Psoas muscle (tissue), 7 donors: ENCODE measurements at regions not wholly inside any gene's neighbourhood (a gene's known extent, or its start where the extent isn't known, plus 50 kb on each side); places are given as distances from the start of the nearest gene placed in this dataset.

Experiments
- ATAC-seq, 4 donors: fragments of 200-7000 bp; cut with Tn5 transposase; one replicate each; pipeline ENCODE4 v1.9.1; 2020; ENCODE audit warnings: moderate library complexity in 3 of 4, mild to moderate bottlenecking in 2 of 4
- DNase-seq, 2 donors: peaks; one replicate each; pipeline ENCODE4 v3.0.0-alpha.2; 2020
- H3K27ac ChIP-seq: fragments of 200-600 bp; one replicate; pipeline ENCODE4 v1.8.0; 2022
- H3K27me3 ChIP-seq, 3 donors: fragments of 200-600 bp in 1 of 3; one replicate each; pipeline versions ENCODE4 v1.6.1 to v1.8.0; 2013 to 2022; ENCODE audit warnings: low read length in 2 of 3, mild to moderate bottlenecking in 2 of 3, moderate library complexity in 1 of 3; ENCODE audit not compliant: insufficient read depth in 3 of 3
- H3K36me3 ChIP-seq, 2 donors: fragments of 200-600 bp in 1 of 2; one replicate each; pipeline versions ENCODE4 v1.6.1 to v1.8.0; 2013 to 2022; ENCODE audit warnings: low read depth in 1 of 2, mild to moderate bottlenecking in 1 of 2, moderate library complexity in 1 of 2; ENCODE audit not compliant: insufficient read depth in 1 of 2
- H3K4me1 ChIP-seq: fragments of 200-600 bp; one replicate; pipeline ENCODE4 v1.8.0; 2022
- H3K4me3 ChIP-seq: fragments of 200-600 bp; one replicate; pipeline ENCODE4 v1.8.0; 2022; ENCODE audit warnings: mild to moderate bottlenecking
- H3K9me3 ChIP-seq: fragments of 200-600 bp; one replicate; pipeline ENCODE4 v1.8.0; 2022
- WGBS, 3 donors: extraction: QIAGEN DNeasy Blood & Tissue Kit; methylation state at CpG; one replicate each; pipeline versions ENCODE4 v1.1.6 to v1.1.7; 2013; 5-methylcytosine and 5-hydroxymethylcytosine counted together
- intact Hi-C, 2 donors: fragments of 100-400 bp; cut with DNase I; formaldehyde crosslinking; loops; one replicate each; pipeline versions ENCODE4 v1.11.0 to v1.14.2; 2022
- TF ChIP-seq, protein P1 (sequence below): fragments of 200-600 bp; IDR thresholded peaks from one replicate; pipeline ENCODE4 v1.8.0; 2022; ENCODE audit warnings: antibody characterized with exemption
- donor health status: healthy with polysubstance abuse.
- donor health status: DM: no; HTN: no; CAD: no; lungs with moderate emphysema.
- donor health status: Bipolar disorder and iron deficiency.
- donor health status: healthy.
- donor health status: DM: yes; HTN: yes; CAD: no.
- donor health status: DM: no; HTN: no; CAD: no.
- donor health status: DM: yes; HTN: yes; CAD: no.

DNA sequence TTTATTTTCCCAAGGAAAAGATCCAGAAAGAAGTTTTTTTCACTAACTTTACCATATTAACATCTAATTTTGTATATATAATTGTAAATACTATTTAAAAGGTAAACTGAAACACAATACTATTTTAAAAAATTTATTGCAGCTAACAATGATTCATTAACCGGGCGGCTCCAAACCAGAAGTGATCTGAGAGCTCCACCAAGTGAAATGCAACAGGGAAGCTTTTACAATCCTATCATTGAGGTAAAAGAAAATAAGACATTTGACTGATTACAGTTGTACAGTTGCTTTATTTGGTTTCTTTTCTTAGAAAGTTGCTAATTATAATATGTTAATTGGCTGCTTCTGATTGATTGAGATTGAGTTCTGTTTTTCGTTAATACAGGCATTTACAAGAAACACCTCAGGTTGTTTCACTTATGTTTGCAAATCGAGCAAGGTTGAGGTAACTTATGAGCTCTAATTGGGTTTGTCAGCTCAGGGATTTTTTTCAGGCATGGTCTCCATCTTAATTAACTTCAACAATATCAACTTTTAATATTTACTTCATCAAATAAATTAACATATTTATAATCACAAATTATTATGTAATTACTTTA lies 220.2 kb upstream of the UGT8 start:
- no peak for DNase-seq
- Histone ChIP-seq H3K4me3 (no peak overlapping the region), H3K4me1 (no peaks in the 10 kb centered on the region), H3K36me3 (no peaks in the 10 kb centered on the region), H3K9me3 (no peaks in the 10 kb centered on the region), H3K27me3 (no peaks in the 10 kb centered on the region), H3K27ac (no peak overlapping the region)
- TF ChIP-seq, protein P1, sequence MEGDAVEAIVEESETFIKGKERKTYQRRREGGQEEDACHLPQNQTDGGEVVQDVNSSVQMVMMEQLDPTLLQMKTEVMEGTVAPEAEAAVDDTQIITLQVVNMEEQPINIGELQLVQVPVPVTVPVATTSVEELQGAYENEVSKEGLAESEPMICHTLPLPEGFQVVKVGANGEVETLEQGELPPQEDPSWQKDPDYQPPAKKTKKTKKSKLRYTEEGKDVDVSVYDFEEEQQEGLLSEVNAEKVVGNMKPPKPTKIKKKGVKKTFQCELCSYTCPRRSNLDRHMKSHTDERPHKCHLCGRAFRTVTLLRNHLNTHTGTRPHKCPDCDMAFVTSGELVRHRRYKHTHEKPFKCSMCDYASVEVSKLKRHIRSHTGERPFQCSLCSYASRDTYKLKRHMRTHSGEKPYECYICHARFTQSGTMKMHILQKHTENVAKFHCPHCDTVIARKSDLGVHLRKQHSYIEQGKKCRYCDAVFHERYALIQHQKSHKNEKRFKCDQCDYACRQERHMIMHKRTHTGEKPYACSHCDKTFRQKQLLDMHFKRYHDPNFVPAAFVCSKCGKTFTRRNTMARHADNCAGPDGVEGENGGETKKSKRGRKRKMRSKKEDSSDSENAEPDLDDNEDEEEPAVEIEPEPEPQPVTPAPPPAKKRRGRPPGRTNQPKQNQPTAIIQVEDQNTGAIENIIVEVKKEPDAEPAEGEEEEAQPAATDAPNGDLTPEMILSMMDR = no peak
- intact Hi-C loops = no loop called here
- ATAC-seq = no peak
- 62 to 66% (median 65%) methylated on average over 4 of the region's 4 CpGs for WGBS, 3 donors

DNA sequence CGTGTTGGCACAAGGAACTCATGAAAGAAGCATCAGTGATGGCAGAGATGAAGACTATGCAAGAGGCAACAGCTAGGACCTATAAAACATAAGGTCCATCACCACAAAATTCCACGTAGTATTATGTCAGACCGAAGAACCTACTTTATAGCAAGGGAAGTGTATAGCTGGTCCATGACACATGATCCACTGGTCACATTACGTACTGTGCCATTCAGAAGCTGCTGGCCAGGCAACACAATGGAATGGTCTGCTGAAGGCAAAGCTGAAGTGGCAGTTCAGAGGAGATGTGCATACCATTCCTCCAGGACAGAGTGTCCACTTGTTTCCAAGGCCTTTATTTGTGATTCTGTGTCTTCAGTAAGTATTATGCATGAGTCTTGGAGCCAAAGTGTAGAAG lies 215.5 kb upstream of the UGT8 start:
- H3K36me3 ChIP-seq = no peaks in the 10 kb centered on the region
- 84 to 90% (median 85%) methylated on average over 4 of the region's 4 CpGs for WGBS, 3 donors
- no peak overlapping the region for H3K27ac ChIP-seq
- ATAC-seq (no peak), DNase-seq (no peak)
- TF ChIP-seq, protein P1 = no peak
- no peak overlapping the region for H3K4me3 ChIP-seq
- intact Hi-C loops = loop anchor here in 1 of 2 donors (10.0 kb wide), 1 partner anchor 312 kb away; no protein-coding TSS in a partner anchor
- H3K9me3 ChIP-seq = no peaks in the 10 kb centered on the region
- no peaks in the 10 kb centered on the region for H3K27me3 ChIP-seq
- H3K4me1 ChIP-seq = no peaks in the 10 kb centered on the region

DNA sequence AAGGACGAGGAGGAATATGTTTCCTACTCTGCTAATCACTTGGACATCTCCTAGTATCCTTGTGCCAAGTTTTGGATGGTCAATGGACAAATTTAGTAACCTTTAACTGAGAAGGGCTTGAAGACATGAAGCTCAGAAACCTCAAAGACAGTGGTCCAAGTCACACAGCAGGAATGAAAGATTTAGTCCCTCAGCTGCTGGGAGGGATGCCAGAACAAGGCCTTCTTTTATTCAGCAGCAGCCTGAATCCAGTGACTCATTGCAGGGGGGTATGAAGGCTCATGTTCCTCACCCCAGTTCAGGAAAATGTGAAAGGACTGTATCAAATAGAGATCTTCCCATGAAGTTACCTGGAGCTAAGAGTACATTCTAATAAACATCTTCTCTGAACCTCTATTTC lies 214.9 kb upstream of the UGT8 start:
- Histone ChIP-seq H3K4me1 (no peaks in the 10 kb centered on the region), H3K4me3 (no peak overlapping the region), H3K9me3 (no peaks in the 10 kb centered on the region), H3K27me3 (no peaks in the 10 kb centered on the region), H3K27ac (no peak overlapping the region), H3K36me3 (no peaks in the 10 kb centered on the region)
- intact Hi-C loops = loop anchor here in 1 of 2 donors (10.0 kb wide), 1 partner anchor 311 kb away; no protein-coding TSS in a partner anchor
- DNase-seq (no peak), ATAC-seq (no peak)
- WGBS, 3 donors = 19 to 53% (median 31%) methylated on average over 1 of the region's 1 CpG
- TF ChIP-seq, protein P1 = no peak

DNA sequence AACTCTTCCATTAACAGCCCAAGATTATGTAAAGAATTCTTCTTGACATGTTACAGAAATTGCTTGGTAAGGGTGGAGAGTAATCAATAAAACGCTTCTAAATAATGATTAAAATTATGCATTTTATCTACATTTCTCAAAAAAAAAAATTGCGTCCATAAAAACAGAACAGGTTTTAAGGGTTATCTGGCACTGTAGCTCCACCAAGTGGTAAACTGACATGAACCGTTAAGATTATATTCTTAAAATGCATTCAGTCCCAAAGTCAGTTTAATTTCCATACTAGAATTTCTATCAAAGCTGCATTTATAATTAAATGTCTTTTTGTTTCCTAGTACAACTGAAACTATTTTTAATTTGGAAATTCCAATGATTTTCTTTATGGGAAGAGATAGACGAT lies 214.0 kb upstream of the UGT8 start:
- Histone ChIP-seq H3K9me3 (no peaks in the 10 kb centered on the region), H3K4me1 (no peaks in the 10 kb centered on the region)
- no peak for ATAC-seq

More for the DNA sequence above, 214.0 kb upstream of the UGT8 start:
- H3K36me3 ChIP-seq = no peaks in the 10 kb centered on the region
- intact Hi-C loops = loop anchor here in 1 of 2 donors (10.0 kb wide), 1 partner anchor 310 kb away; no protein-coding TSS in a partner anchor
- no peaks in the 10 kb centered on the region for H3K27me3 ChIP-seq
- H3K4me3 ChIP-seq = no peak overlapping the region
- no peak for DNase-seq
- H3K27ac ChIP-seq = no peak overlapping the region
- TF ChIP-seq, protein P1 = peak; percentile 28
- 15 to 28% (median 15%) methylated on average over 4 of the region's 4 CpGs for WGBS, 3 donors
